ENCODE measurements at regions not wholly inside any gene's neighbourhood (a gene's known extent, or its start where the extent isn't known, plus 50 kb on each side); places are given as distances from the start of the nearest gene placed in this dataset.
"Not testable (repeated sequence)": the region's sequence is repeated elsewhere in the genome, so short reads cannot be mapped to it uniquely, and the experiment has no call there.

DNA sequence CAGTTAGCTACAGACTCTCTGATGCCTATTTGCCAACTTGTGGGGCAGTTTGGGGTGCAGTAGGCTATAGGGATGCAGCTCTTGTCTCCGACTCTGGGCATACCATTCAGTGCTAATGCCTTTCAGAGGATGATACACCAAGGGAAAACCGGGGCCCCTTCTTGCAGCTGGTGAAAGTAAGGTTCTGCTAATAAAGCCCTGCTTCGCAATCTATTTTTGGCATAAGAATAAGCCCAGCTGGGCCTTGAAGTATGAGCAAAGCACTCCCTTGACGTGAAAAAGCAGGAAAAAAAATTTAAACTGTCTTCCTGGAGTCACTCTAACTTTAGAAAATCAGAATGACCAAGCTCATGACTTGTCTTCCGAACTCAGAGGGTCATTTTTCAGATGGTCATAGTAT is 124.1 kb upstream of the RBM19 start:
- Mint-ChIP-seq H3K27me3 (no peaks in the 10 kb centered on the region), H3K9me3 (ENCODE audit: low read depth) (no peaks in the 10 kb centered on the region), H3K36me3 (ENCODE audit: low read depth) (no peaks in the 10 kb centered on the region), H3K4me1 (no peaks in the 10 kb centered on the region), H3K4me3 (no peak overlapping the region), H3K27ac (no peak overlapping the region)
- ChIA-PET CTCF (no interaction called here), POLR2A (no interaction called here)
- ATAC-seq (no peak), DNase-seq (no peak)
- intact Hi-C loops (cut with DNase I, micrococcal nuclease) = no loop called here

DNA sequence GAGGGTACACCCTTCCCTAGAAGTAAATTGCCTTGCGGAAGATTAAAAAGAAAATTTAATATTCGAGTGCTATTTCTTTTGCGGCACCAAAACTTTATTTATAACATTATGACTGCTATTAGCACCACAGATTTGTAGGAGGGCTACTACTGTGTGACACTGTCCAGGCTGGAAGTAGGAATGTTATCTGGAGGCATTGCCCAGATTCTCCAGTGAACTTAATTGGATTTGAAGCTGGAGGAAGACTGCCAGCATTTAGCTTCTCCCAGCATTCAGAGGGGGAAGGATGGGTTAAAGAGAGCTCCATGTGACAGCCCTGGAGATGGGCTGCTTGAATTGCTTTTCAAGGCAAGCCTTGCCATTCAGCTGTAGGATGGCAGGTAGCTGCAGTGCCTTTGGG is 107.0 kb upstream of the RBM19 start:
- POLR2A ChIA-PET = no interaction called here
- CTCF ChIA-PET = interaction anchor here (0.9 kb wide), 1 partner anchor 435 kb away, joined by 3 read pairs; no protein-coding TSS in a partner anchor
- no peaks in the 10 kb centered on the region for H3K27me3 Mint-ChIP-seq
- H3K4me1 Mint-ChIP-seq = no peaks in the 10 kb centered on the region
- H3K36me3 Mint-ChIP-seq (ENCODE audit: low read depth) = no peaks in the 10 kb centered on the region
- no peak overlapping the region for H3K4me3 Mint-ChIP-seq
- DNase-seq (no peak), ATAC-seq (no peak)
- no peaks in the 10 kb centered on the region for H3K9me3 Mint-ChIP-seq (ENCODE audit: low read depth)
- H3K27ac Mint-ChIP-seq = no peak overlapping the region
- intact Hi-C loops (cut with DNase I, micrococcal nuclease) = no loop called here

DNA sequence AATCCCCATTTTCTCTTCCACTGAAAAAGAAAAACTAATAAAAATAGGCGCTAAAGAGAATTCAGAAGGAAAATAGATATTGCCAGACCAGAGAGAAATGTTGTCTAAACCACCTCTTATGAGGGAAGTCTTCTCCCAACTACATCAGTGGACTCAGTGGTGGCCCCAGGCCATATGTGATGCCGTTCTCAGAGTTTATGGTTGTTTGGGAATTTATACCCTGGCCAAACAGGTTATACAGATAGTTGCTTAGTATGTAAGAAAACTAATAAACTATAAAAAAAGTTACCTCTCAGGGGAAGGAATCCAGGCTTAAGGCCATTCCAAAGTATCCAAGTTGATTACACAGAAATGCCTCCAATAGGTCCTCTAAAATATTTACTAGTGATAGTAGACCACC is 103.4 kb upstream of the RBM19 start:
- intact Hi-C loops (cut with DNase I, micrococcal nuclease) = no loop called here
- no peaks in the 10 kb centered on the region for H3K4me1 Mint-ChIP-seq
- no peak for ATAC-seq
- no peak overlapping the region for H3K27ac Mint-ChIP-seq
- peaks cover 2% of the 10 kb centered on the region for H3K9me3 Mint-ChIP-seq (ENCODE audit: low read depth)
- CTCF ChIA-PET = no interaction called here
- no peaks in the 10 kb centered on the region for H3K36me3 Mint-ChIP-seq (ENCODE audit: low read depth)
- H3K4me3 Mint-ChIP-seq = no peak overlapping the region
- no peak for DNase-seq
- H3K27me3 Mint-ChIP-seq = peaks cover 7% of the 10 kb centered on the region
- POLR2A ChIA-PET = no interaction called here

DNA sequence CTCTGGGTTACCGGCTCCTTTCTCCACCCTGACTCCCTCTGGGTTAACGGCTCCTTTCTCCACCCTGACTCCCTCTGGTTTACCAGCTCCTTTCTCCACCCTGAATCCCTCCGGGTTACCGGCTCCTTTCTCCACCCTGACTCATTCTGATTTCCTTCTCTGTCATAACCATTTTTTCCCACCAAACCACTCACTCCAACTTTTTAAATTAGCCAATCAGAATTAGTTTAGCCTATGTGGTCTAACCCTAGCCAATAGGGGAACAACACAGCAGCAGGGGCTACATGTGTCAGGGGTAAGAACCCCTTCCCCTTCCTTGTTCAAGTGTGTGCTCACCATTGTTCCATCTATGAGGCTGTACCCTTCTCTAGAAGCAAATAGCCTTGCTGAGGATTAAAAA is 98.4 kb upstream of the RBM19 start:
- H3K27me3 Mint-ChIP-seq = peaks cover 7% of the 10 kb centered on the region
- DNase-seq = no peak
- ChIA-PET CTCF (interaction anchor here (1.1 kb wide), 1 partner anchor 11 kb away, joined by 3 read pairs; no protein-coding TSS in a partner anchor), POLR2A (no interaction called here)
- H3K27ac Mint-ChIP-seq = no peak overlapping the region
- no peak for ATAC-seq
- intact Hi-C loops (cut with DNase I, micrococcal nuclease) = no loop called here
- no peaks in the 10 kb centered on the region for H3K36me3 Mint-ChIP-seq (ENCODE audit: low read depth)
- H3K9me3 Mint-ChIP-seq (ENCODE audit: low read depth) = peaks cover 3% of the 10 kb centered on the region
- no peak overlapping the region for H3K4me3 Mint-ChIP-seq
- no peaks in the 10 kb centered on the region for H3K4me1 Mint-ChIP-seq

DNA sequence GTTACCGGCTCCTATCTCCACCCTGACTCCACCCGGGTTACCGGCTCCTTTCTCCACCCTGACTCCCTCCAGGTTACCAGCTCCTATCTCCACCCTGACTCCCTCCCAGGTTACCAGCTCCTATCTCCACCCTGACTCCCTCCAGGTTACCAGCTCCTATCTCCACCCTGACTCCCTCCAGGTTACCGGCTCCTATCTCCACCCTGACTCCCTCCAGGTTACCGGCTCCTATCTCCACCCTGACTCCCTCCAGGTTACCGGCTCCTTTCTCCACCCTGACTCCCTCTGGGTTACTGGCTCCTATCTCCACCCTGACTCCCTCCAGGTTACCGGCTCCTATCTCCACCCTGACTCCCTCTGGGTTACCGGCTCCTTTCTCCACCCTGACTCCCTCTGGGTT is 97.9 kb upstream of the RBM19 start:
- DNase-seq; H3K4me1 Mint-ChIP-seq; POLR2A ChIA-PET; intact Hi-C loops (cut with DNase I, micrococcal nuclease); ATAC-seq; H3K27ac Mint-ChIP-seq; H3K27me3 Mint-ChIP-seq; H3K9me3 Mint-ChIP-seq (ENCODE audit: low read depth); CTCF ChIA-PET; H3K4me3 Mint-ChIP-seq; H3K36me3 Mint-ChIP-seq (ENCODE audit: low read depth): not testable (repeated sequence)

DNA sequence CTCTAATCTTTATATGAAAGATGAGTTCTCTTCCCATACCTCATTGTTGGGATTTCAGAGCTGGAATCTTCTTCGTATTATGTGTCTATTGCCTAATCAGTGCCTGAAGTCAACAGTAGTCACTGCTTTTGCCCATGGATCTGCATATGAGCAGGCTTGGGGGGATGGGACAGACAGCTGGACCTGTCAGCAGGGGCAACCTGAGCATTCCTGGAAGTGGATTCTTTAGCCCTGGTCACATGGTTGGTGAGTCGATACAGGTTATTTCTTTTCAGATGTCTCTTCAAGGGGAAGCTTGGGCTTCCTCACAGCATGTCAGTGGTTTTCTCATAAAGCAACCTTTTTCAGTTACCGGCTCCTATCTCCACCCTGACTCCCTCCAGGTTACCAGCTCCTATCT is 97.3 kb upstream of the RBM19 start:
- ATAC-seq (no peak), DNase-seq (no peak)
- intact Hi-C loops (cut with DNase I, micrococcal nuclease) = no loop called here
- ChIA-PET POLR2A (no interaction called here), CTCF (no interaction called here)
- Mint-ChIP-seq H3K27ac (no peak overlapping the region), H3K4me1 (no peaks in the 10 kb centered on the region), H3K4me3 (no peak overlapping the region), H3K36me3 (ENCODE audit: low read depth) (no peaks in the 10 kb centered on the region), H3K27me3 (peaks cover 7% of the 10 kb centered on the region), H3K9me3 (ENCODE audit: low read depth) (peaks cover 3% of the 10 kb centered on the region)

DNA sequence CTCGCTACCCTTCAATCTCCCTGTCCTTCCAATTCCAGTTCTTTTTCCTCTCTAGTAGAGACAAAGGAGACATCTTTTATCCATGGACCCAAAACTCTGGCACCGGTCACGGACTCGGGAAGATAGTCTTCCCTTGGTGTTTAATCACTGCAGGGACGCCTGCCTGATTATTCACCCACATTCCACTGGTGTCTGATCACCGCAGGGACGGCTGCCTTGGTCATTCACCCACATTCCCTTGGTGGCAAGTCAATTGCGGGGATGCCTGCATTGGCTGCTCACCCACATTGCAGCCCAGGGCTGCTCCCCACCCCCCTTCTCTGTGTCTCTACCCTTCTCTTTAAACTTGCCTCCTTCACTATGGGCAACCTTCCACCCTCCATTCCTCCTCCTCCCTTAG is 90.2 kb upstream of the RBM19 start:
- CTCF ChIA-PET; ATAC-seq; H3K27me3 Mint-ChIP-seq; H3K36me3 Mint-ChIP-seq (ENCODE audit: low read depth); DNase-seq; H3K4me3 Mint-ChIP-seq; H3K4me1 Mint-ChIP-seq; H3K27ac Mint-ChIP-seq; intact Hi-C loops (cut with DNase I, micrococcal nuclease); H3K9me3 Mint-ChIP-seq (ENCODE audit: low read depth); POLR2A ChIA-PET: not testable (repeated sequence)

DNA sequence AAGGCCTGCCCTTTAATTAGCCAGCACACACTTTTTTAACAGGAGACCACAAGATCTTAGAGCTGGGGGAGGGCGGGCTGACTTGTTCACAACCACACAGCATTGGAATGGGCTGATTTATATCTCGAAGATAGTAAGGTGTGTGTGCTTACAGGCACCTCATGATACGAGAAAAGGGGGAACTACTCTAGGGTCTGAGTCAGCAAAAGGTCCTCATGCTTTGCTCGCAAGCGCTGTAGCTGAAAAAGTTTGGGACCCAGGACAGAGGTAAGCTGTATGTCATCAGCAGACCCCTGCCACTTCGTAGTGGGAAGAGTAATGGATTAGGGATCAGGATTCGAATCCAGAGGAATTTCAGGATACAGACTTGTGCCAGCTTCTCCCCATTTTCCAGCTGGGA is 88.9 kb upstream of the RBM19 start:
- ChIA-PET CTCF (no interaction called here), POLR2A (no interaction called here)
- no peaks in the 10 kb centered on the region for H3K27me3 Mint-ChIP-seq
- DNase-seq = no peak
- no peaks in the 10 kb centered on the region for H3K36me3 Mint-ChIP-seq (ENCODE audit: low read depth)
- no peaks in the 10 kb centered on the region for H3K4me1 Mint-ChIP-seq
- ATAC-seq = no peak
- H3K27ac Mint-ChIP-seq = no peak overlapping the region
- intact Hi-C loops (cut with DNase I, micrococcal nuclease) = no loop called here
- H3K4me3 Mint-ChIP-seq = no peak overlapping the region
- H3K9me3 Mint-ChIP-seq (ENCODE audit: low read depth) = no peaks in the 10 kb centered on the region

DNA sequence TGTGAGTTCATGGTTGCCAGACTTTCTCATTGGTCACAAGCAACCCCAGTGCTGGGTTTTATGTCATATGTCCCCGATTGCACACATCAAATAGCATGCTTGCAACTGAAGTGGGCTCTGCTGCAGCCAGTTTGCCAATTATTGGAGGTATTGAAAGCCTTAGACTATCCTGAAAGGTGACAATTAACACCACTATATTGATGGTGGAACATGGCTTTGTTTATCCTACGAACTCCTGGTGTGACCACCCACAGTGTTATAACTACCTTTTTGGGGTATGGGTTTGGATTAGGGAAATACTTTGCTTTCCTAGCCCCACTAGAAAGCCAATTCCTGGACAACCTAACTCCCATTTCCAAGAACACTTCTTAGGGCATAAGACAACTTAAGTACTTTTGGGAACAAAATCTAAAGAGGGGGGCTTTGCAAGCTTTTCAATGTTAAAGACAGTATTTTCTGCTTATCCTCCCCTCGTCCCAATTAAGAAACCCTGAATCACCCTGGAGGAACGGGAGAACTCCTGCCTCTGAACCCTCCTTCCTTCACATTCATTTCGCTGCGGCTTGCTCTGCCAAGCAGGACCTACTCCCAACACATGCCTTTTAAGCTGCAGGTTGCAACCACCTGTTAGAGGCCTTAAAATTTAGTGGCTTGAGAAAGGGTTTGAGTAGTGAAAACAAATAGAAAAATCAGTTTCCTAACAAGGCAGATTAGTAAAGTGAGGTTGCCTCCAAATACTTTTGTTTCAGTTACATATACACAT is 80.3 kb upstream of the RBM19 start:
- Mint-ChIP-seq H3K27ac (no peak overlapping the region), H3K27me3 (no peaks in the 10 kb centered on the region), H3K4me3 (no peak overlapping the region), H3K9me3 (ENCODE audit: low read depth) (no peaks in the 10 kb centered on the region), H3K4me1 (no peaks in the 10 kb centered on the region), H3K36me3 (ENCODE audit: low read depth) (no peaks in the 10 kb centered on the region)
- ATAC-seq = no peak
- intact Hi-C loops (cut with DNase I, micrococcal nuclease) = no loop called here
- DNase-seq = no peak
- ChIA-PET POLR2A (no interaction called here), CTCF (no interaction called here)

DNA sequence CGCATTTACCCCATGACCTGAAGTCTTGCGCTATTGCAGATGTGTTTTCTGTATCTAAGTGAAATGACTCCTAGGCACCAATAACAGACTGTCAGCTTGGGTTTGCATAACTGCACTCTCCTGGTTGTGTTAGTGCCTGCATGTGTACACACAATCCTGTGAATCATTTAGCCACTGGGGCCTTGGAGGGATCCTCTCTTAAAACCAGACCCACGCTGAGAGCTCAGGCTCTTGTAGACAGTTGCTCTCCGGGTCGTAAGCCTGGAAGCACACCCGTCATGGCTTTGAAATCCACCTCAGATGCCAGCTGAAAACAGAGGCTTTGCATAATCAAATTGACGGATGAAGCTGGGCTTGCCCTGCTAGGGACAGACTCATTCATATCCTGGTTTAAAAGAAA is 79.2 kb upstream of the RBM19 start:
- Mint-ChIP-seq H3K4me1 (no peaks in the 10 kb centered on the region), H3K4me3 (no peak overlapping the region), H3K27ac (no peak overlapping the region), H3K27me3 (peaks cover 2% of the 10 kb centered on the region), H3K9me3 (ENCODE audit: low read depth) (no peaks in the 10 kb centered on the region), H3K36me3 (ENCODE audit: low read depth) (no peaks in the 10 kb centered on the region)
- DNase-seq (no peak), ATAC-seq (no peak)
- intact Hi-C loops (cut with DNase I, micrococcal nuclease) = no loop called here
- POLR2A ChIA-PET = no interaction called here
- CTCF ChIA-PET = no interaction called here

DNA sequence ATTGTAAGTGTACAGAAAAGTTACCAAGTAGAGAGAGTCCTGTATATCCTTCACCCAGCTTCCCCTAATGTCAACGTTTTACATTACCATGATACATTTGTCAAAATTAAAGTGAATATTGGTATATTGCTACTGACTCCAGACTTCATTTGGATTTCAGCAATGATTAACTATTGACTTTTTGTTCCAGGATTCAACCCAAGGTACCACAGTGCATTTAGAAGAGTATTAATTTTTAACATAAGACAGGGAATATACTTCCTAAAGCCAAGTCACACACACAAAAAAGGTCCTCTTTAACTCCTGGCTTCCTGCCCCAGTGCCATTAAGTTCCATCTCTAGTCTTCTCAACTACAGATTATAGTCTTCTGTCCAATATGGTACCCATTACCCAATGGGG is 75.5 kb upstream of the RBM19 start:
- ATAC-seq (no peak), DNase-seq (no peak)
- no peak overlapping the region for H3K27ac Mint-ChIP-seq
- intact Hi-C loops (cut with DNase I, micrococcal nuclease) = no loop called here
- no peaks in the 10 kb centered on the region for H3K4me1 Mint-ChIP-seq
- H3K27me3 Mint-ChIP-seq = peaks cover 12% of the 10 kb centered on the region
- ChIA-PET CTCF (no interaction called here), POLR2A (no interaction called here)
- H3K36me3 Mint-ChIP-seq (ENCODE audit: low read depth) = no peaks in the 10 kb centered on the region
- H3K9me3 Mint-ChIP-seq (ENCODE audit: low read depth) = no peaks in the 10 kb centered on the region
- H3K4me3 Mint-ChIP-seq = no peak overlapping the region

DNA sequence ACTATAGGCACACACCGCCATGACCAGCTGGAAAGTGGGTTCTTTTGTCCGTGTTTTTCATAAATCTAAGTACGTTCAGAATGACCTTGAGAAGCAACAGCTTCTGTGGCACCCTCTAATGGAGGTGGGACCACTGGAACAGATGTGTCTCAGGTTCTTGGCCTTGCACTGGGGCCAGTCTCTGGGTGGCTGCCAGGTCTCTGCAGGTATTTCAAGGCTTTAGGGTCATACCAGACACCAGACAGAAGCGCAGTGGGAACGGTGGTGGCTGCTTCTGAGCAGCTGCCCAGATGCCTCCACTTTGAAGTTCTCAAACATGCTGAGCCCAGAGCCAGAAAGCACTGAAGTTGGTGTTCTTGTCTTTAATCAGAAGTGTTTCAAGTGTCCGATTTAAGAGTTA is 75.0 kb upstream of the RBM19 start:
- H3K4me1 Mint-ChIP-seq = no peaks in the 10 kb centered on the region
- CTCF ChIA-PET = no interaction called here
- no peak for DNase-seq
- POLR2A ChIA-PET = no interaction called here
- no peak overlapping the region for H3K27ac Mint-ChIP-seq
- no peaks in the 10 kb centered on the region for H3K36me3 Mint-ChIP-seq (ENCODE audit: low read depth)
- intact Hi-C loops (cut with DNase I, micrococcal nuclease) = no loop called here
- H3K4me3 Mint-ChIP-seq = no peak overlapping the region
- no peaks in the 10 kb centered on the region for H3K9me3 Mint-ChIP-seq (ENCODE audit: low read depth)
- H3K27me3 Mint-ChIP-seq = peaks cover 12% of the 10 kb centered on the region
- no peak for ATAC-seq

DNA sequence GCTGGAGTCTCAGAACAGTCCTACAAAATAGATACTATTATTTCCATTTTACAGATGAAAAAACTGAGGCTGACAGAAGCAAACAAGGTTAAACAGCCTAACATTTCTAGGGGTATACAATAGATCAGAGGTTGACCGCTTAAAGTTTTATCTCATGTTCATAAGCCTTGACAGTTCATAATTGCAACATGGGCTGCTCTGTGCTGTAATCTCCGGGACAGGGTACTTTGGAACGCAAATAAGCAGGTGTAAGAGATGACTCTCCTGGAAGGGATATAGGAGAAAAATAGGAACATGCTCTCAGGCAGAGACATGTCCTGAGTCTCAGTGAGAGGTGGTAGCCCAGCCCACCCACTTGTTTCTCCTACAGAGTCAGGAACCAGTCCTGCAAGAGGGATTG is 72.8 kb upstream of the RBM19 start:
- H3K4me1 Mint-ChIP-seq = no peaks in the 10 kb centered on the region
- ChIA-PET POLR2A (no interaction called here), CTCF (no interaction called here)
- no peak overlapping the region for H3K4me3 Mint-ChIP-seq
- H3K9me3 Mint-ChIP-seq (ENCODE audit: low read depth) = no peaks in the 10 kb centered on the region
- ATAC-seq (no peak), DNase-seq (no peak)
- intact Hi-C loops (cut with DNase I, micrococcal nuclease) = no loop called here
- H3K27ac Mint-ChIP-seq = no peak overlapping the region
- H3K36me3 Mint-ChIP-seq (ENCODE audit: low read depth) = no peaks in the 10 kb centered on the region
- H3K27me3 Mint-ChIP-seq = peaks cover 14% of the 10 kb centered on the region

Measured in activated CD4-positive, alpha-beta T cell treated with anti-CD3 and anti-CD28 coated beads for 36 hours (primary cell).